ENCODE measurements at regions not wholly inside any gene's neighbourhood (a gene's known extent, or its start where the extent isn't known, plus 50 kb on each side); places are given as distances from the start of the nearest gene placed in this dataset.

DNA sequence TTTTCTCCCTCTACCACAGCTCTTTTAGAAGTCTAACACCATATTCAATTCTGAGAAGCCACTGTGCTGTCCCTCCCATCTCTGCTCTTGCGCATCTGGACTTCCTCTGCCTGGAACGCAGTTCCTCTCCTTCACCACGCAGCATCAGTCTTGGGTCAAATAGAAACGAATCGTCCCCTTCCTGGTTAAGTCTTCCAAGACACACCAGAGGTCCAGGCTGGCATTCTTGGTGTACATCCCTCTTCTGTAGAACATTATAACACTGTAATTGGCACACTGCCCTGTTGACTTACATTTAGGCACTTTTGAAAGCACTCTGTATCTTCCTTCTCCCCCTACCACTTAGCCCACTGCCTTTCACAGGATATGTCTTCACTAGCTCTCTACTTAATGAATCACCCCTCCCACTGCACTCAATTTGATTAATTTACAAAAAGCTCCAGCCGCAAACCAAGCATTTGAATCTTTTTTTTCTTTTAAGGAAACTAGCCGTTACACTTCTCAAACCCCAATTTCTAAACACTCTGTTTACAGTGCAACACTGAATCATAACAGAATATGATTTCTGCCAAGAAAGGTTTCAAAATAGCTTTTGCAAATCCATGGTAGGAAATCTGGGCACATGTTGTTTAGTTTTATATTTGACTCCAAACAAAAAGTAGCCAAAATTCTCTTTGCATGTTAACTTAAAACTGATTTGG, 140.8 kb upstream of the CARMIL1 start (continued):
- TF ChIP-seq, protein P1, sequence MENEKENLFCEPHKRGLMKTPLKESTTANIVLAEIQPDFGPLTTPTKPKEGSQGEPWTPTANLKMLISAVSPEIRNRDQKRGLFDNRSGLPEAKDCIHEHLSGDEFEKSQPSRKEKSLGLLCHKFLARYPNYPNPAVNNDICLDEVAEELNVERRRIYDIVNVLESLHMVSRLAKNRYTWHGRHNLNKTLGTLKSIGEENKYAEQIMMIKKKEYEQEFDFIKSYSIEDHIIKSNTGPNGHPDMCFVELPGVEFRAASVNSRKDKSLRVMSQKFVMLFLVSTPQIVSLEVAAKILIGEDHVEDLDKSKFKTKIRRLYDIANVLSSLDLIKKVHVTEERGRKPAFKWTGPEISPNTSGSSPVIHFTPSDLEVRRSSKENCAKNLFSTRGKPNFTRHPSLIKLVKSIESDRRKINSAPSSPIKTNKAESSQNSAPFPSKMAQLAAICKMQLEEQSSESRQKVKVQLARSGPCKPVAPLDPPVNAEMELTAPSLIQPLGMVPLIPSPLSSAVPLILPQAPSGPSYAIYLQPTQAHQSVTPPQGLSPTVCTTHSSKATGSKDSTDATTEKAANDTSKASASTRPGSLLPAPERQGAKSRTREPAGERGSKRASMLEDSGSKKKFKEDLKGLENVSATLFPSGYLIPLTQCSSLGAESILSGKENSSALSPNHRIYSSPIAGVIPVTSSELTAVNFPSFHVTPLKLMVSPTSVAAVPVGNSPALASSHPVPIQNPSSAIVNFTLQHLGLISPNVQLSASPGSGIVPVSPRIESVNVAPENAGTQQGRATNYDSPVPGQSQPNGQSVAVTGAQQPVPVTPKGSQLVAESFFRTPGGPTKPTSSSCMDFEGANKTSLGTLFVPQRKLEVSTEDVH (IDR thresholded peaks at IDR 0.05; ENCODE audit: low read depth, partially characterized antibody) = no peak
- TF ChIP-seq FOS (IDR thresholded peaks at IDR 0.05; ENCODE audit: borderline replicate concordance, extremely low read depth, insufficient read length) (no peak), ZNF24 (IDR thresholded peaks at IDR 0.05) (no peak), SUZ12 (IDR thresholded peaks at IDR 0.05; ENCODE audit: unreplicated experiment) (no peak), KLF5 (IDR thresholded peaks at IDR 0.05; ENCODE audit: partially characterized antibody) (no peak), CREM (IDR thresholded peaks at IDR 0.05; ENCODE audit: low read depth) (0 out of 2 replicates have a peak, but pooled peaks have one; percentile 3), SREBF2 (IDR thresholded peaks at IDR 0.05; ENCODE audit: low read length) (no peak), SUPT20H (IDR thresholded peaks at IDR 0.05; ENCODE audit: borderline replicate concordance, control insufficient read depth, low read depth, low read length) (no peak), SMARCA5 (IDR thresholded peaks at IDR 0.05) (no peak), TCF3 (IDR thresholded peaks at IDR 0.05; ENCODE audit: borderline replicate concordance, insufficient read depth, low read depth, low read length) (no peak), BMI1 (IDR thresholded peaks at IDR 0.05; ENCODE audit: borderline replicate concordance) (no peak), NFYA (IDR thresholded peaks at IDR 0.05; ENCODE audit: borderline replicate concordance, low read depth, low read length) (no peak), RELA (IDR thresholded peaks at IDR 0.05; ENCODE audit: borderline replicate concordance, partially characterized antibody) (no peak), TCF12 (IDR thresholded peaks at IDR 0.05; ENCODE audit: low read depth, low read length) (no peak), CUX1 (IDR thresholded peaks at IDR 0.05; ENCODE audit: insufficient replicate concordance, low read depth, low read length) (no peak), ASH2L (IDR thresholded peaks at IDR 0.05; ENCODE audit: borderline replicate concordance, low read depth) (peak; percentile 90; the same call in 1 of the 2 replicates)
- TF ChIP-seq, protein P2, sequence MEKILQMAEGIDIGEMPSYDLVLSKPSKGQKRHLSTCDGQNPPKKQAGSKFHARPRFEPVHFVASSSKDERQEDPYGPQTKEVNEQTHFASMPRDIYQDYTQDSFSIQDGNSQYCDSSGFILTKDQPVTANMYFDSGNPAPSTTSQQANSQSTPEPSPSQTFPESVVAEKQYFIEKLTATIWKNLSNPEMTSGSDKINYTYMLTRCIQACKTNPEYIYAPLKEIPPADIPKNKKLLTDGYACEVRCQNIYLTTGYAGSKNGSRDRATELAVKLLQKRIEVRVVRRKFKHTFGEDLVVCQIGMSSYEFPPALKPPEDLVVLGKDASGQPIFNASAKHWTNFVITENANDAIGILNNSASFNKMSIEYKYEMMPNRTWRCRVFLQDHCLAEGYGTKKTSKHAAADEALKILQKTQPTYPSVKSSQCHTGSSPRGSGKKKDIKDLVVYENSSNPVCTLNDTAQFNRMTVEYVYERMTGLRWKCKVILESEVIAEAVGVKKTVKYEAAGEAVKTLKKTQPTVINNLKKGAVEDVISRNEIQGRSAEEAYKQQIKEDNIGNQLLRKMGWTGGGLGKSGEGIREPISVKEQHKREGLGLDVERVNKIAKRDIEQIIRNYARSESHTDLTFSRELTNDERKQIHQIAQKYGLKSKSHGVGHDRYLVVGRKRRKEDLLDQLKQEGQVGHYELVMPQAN (conservative IDR thresholded peaks at IDR 0.05) = no peak
- TF ChIP-seq, protein P3, sequence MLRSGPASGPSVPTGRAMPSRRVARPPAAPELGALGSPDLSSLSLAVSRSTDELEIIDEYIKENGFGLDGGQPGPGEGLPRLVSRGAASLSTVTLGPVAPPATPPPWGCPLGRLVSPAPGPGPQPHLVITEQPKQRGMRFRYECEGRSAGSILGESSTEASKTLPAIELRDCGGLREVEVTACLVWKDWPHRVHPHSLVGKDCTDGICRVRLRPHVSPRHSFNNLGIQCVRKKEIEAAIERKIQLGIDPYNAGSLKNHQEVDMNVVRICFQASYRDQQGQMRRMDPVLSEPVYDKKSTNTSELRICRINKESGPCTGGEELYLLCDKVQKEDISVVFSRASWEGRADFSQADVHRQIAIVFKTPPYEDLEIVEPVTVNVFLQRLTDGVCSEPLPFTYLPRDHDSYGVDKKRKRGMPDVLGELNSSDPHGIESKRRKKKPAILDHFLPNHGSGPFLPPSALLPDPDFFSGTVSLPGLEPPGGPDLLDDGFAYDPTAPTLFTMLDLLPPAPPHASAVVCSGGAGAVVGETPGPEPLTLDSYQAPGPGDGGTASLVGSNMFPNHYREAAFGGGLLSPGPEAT (IDR thresholded peaks at IDR 0.05; ENCODE audit: low read depth) = peak; percentile 48; the same call in 1 of the 2 replicates

All from GM12878 (cell line).